ENCODE measurements at regions not wholly inside any gene's neighbourhood (a gene's known extent, or its start where the extent isn't known, plus 50 kb on each side); places are given as distances from the start of the nearest gene placed in this dataset.
A peak's percentile ranks its signal among the peaks of the same experiment; 100 is the strongest.

DNA sequence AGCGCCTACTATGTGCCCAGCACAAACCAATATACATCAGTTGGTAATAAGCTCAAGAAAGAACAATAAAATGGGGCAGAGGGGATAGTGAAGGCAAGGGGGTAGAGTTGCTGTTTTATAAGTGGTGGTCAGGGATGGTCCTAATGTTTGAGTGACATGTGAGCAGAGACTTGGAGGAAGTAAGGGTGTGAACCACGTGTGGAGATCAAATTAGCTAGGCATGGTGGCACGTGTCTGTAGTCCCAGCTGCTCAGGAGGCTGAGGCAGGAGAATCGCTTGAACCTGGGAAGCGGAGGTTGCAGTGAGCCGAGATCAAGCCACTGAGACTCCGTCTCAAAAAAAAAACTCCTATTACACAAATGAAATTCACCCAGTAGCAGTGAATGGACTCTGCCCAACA is 56.5 kb downstream of the IRX6 start:
- no peak for DNase-seq (ENCODE audit: low read depth, low spot score)

GRCh38 chr16:55384288-55385247 is 60.6 kb downstream of the IRX6 start:
- no peak for DNase-seq (ENCODE audit: low read depth, low spot score)

DNA sequence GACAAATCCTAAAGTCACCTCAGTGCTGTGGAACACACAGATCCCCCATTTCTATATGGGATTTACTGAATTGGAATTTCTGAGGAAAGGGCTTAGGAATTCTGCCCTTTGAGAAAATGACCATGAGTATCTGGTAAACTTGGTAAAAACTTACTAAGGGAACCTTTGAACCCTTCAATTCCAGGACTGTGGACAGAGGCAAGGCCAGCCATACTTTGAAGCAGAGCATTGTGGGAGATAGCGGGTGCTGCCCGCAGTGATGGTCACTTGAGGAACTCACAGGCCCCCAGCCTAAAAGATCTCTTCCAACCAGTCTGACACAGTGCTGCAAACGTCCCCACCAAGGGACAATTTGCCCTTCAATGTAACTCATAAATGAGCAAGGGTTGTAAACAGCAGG is 61.4 kb downstream of the IRX6 start:
- no peak for DNase-seq (ENCODE audit: low read depth, low spot score)

- DNase-seq (ENCODE audit: low read depth, low spot score), result no peak
Measured at GRCh38 chr16:55386534-55387296, 62.7 kb downstream of the IRX6 start.

DNA sequence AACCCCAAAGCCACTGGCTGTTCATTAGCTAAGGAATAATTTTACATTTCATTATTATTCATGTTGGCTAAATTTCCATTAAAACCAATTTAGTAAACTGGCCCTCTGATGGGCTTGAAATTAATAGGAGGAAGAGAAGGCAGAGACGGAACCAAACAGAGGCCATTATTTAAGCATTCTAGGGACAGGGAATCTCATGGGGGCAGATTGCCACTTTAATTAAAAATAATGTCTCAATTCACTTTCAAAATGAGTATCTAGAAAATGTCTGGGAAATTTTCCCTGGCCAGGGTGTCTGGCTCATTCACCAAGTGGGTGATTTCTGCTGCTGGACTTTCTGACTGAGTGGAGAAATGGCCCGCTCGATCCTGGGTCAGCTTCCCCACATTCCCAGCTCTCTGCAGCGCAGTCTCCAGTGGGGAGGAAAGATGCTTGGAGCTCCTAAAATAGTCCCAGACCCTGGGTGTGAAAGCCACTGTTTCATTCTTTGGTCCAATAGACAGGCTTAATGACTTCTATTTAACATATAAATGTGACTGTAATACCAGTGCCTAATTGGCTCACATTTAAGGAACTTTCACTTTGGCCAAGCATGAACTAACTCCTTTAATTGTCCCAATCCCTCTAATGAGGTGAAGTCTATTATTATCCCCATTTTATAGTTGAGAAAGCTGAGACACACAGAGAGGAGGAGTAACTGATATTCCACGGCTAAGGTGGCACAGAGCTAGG is 64.3 kb downstream of the IRX6 start:
- DNase-seq (ENCODE audit: low read depth, low spot score), result no peak

- DNase-seq (ENCODE audit: low read depth, low spot score), result no peak
Measured at GRCh38 chr16:55389426-55390073, 65.5 kb downstream of the IRX6 start.

DNA sequence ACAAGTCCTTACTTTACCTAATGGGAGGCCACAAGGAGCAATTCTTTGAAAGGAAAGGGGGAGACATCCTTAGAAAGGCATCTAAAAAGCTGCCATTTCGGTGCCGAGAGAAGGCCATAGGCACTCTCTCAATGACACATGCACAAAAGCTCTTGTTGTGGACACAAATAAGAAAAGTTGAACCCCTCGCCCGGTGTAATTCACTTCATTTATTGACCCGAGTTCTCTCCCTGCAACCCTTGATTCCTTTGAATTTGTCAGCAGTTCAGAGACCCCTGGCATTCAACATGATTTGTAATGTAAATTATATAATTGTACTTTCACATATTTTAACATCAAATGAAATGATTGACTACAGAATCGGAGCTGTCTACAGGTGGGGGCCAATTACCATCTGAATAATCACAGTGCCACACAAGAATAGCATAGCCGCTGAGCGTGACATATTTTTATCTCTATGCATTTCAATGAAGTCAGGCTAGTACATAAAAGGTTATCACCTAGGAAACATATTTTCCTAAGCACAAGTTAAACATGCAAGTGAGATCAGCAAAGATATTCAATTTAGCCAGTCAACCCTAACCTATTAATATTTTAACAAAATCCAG is 66.7 kb downstream of the IRX6 start:
- DNase-seq (ENCODE audit: low read depth, low spot score), result no peak

- DNase-seq (ENCODE audit: low read depth, low spot score), result no peak
Measured at GRCh38 chr16:55391760-55392375, 67.9 kb downstream of the IRX6 start.

- no peak for DNase-seq (ENCODE audit: low read depth, low spot score)
Measured at GRCh38 chr16:55392701-55393100, 68.7 kb downstream of the IRX6 start.

- DNase-seq (ENCODE audit: low read depth, low spot score), result no peak
Measured at GRCh38 chr16:55393991-55394390, 70.0 kb downstream of the IRX6 start.

DNA sequence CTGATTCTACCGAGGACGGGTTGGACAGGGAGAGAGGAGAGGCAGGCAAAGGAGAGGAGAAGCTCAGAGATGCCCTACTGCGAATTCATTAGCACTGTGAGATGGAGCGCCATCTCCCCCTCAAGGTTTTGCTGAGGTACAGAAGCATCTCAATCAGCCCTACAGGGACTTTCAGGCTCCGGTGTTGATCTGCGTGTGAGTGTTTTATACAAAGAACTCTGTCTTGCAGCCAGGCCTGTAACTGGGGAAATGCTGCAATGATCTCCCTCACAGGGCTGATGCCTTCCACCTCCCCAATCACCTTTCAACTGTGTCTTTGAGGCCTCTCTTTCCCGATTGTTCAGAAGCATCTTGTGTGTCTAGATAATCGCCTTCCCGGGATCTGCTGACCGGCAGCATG is 74.8 kb downstream of the IRX6 start:
- DNase-seq (ENCODE audit: low read depth, low spot score), result no peak

GRCh38 chr16:55399911-55400310 is 75.9 kb downstream of the IRX6 start:
- DNase-seq (ENCODE audit: low read depth, low spot score), result no peak

GRCh38 chr16:55401046-55401445 is 77.0 kb downstream of the IRX6 start:
- no peak for DNase-seq (ENCODE audit: low read depth, low spot score)

DNA sequence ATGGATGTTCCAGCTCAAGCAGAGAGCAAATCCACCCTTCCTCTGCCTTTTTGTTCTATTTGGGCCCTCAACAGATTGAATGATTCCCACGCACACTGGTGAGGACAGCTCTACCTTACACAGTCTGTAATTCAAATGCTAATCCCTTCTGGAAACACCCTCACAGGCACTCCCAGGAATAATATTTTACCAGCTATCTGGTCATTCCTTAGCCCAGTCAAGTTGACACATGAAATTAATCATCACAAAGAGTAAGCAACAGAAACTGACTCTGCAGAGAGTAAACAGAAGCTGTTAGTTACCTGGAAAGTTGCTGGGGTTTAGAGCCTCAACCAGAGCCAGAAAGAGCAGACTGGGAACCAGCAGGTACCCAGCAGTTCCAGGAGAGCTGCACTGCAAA is 75.5 kb upstream of the MMP2 start:
- DNase-seq (ENCODE audit: low read depth, low spot score), result no peak

- no peak for DNase-seq (ENCODE audit: low read depth, low spot score)
Measured at GRCh38 chr16:55406651-55407050, 72.3 kb upstream of the MMP2 start.

- DNase-seq (ENCODE audit: low read depth, low spot score), result no peak
Measured at GRCh38 chr16:55408661-55409060, 70.3 kb upstream of the MMP2 start.

DNA sequence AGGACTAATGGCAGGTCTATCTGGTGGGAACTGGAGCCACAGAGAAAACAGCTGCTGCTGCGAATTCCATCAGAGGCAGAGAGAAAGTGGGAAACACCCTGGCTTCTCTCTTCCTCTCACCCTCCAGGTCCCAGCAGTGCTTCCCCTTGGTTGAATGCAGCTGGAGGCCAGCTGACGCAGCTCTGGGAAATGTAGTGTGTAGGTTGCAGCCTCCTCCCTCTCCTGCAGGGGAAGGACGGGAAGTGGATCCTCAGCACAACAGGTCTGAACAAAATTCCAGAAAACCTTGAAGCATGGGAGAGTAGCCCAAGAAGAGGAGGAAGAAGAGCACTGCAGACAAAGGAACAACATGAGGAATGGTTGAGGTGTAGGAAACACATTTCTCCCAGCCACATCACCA is 67.8 kb upstream of the MMP2 start:
- peak; percentile 2 for DNase-seq (ENCODE audit: low read depth, low spot score)

- DNase-seq (ENCODE audit: low read depth, low spot score), result peak; percentile 50
Measured at GRCh38 chr16:55418586-55418985, 60.4 kb upstream of the MMP2 start.

DNA sequence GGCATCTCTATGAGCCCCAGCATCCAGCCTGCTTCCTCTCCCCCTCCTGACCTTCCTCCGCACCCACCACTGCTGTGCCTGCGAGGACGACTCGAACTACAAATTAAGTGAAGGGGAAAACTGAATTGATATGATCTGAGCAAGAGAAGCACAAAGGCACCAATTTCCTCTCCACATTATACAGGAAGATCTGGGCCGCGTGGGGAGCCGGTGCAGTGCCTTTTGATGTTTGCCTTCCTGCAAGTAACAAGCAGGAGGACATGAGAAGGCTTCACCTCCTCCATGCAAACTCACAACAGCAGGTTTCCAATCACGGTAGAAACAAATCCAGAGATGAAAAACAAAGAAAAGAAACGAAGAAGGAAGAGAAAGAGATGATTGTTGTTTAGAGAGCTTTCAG is 57.8 kb upstream of the MMP2 start:
- no peak for DNase-seq (ENCODE audit: low read depth, low spot score)

DNA sequence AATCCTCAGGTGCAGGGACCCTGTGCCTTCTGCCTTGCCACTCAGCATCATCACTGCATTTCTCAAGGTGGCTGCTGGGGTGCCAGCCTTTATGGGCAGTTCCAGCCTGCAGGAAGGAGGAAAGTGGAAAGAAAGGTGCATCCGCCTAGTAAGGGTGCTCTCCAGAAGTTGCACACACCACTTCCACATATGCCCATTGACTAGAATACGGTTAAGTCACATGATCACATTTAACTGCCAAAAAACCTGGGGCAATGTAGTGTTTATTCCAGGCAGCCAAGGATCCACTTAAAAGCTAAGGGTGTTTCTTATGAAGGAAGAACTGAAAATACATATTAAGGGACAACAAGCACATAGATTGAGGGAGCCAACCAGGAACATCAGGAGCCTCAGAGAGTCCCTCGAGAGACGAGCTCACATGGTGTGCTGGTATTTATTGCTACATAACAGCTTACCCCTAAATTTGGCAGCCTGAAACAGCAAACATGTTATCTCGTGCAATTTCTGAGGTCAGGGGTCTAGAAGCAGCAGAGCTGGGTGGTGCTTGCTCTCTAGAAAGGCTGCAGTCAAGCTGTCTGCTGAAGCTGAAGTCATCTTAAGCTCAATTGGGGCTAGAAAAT is 52.0 kb upstream of the MMP2 start:
- DNase-seq (ENCODE audit: low read depth, low spot score), result no peak

Measured in astrocyte of the hippocampus (primary cell).